ENCODE measurements at regions not wholly inside any gene's neighbourhood (a gene's known extent, or its start where the extent isn't known, plus 50 kb on each side); places are given as distances from the start of the nearest gene placed in this dataset.

DNA sequence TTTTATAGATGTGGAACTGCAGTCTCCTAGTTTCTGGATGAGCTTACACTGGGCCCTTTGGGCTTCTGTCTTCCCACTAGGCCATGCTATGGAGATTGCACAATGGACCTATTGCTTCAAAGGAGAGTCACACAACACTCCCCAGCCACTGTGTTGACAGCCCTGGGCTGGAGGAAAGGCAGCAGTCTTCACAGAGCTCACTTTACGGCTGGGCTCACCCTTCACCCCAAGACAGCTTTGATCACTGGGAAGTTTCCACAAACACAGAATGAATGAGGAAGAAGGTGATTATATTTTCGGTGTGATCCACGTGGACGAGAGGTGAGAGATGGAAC lies 92.7 kb upstream of the GDF10 start:
- H3K27me3 ChIP-seq: no peaks in the 10 kb centered on the region
- no peak overlapping the region for H3K4me3 ChIP-seq (ENCODE audit: low read depth in 1 of 2, low read length in 1 of 2)
- TF ChIP-seq CTCF (IDR thresholded peaks at IDR 0.05): no peak
- H3K36me3 ChIP-seq: no peaks in the 10 kb centered on the region
- H3K9me3 ChIP-seq: no peaks in the 10 kb centered on the region
- no peak overlapping the region for H3K27ac ChIP-seq
- peaks cover 9 to 12% of the 10 kb centered on the region in 2 experiments for H3K4me1 ChIP-seq (ENCODE audit: control insufficient read depth in 1 of 2, insufficient read depth in 1 of 2, low read depth in 1 of 2, low read length in 1 of 2)

GRCh38 chr10:47207894-47208469 lies 92.0 kb upstream of the GDF10 start:
- Histone ChIP-seq H3K27me3 (no peaks in the 10 kb centered on the region), H3K9me3 (no peaks in the 10 kb centered on the region), H3K4me1 (ENCODE audit: control insufficient read depth in 1 of 2, insufficient read depth in 1 of 2, low read depth in 1 of 2, low read length in 1 of 2) (peaks cover 9 to 12% of the 10 kb centered on the region in 2 experiments), H3K36me3 (no peaks in the 10 kb centered on the region), H3K27ac (no peak overlapping the region), H3K4me3 (ENCODE audit: low read depth in 1 of 2, low read length in 1 of 2) (no peak overlapping the region)
- no peak for TF ChIP-seq CTCF (IDR thresholded peaks at IDR 0.05)

- TF ChIP-seq CTCF (IDR thresholded peaks at IDR 0.05): no peak
- Histone ChIP-seq H3K27me3 (no peaks in the 10 kb centered on the region), H3K4me1 (ENCODE audit: control insufficient read depth in 1 of 2, insufficient read depth in 1 of 2, low read depth in 1 of 2, low read length in 1 of 2) (peaks cover 9 to 12% of the 10 kb centered on the region in 2 experiments), H3K9me3 (no peaks in the 10 kb centered on the region), H3K27ac (no peak overlapping the region), H3K36me3 (no peaks in the 10 kb centered on the region), H3K4me3 (ENCODE audit: low read depth in 1 of 2, low read length in 1 of 2) (no peak overlapping the region)
Measured at GRCh38 chr10:47209466-47209865, 90.5 kb upstream of the GDF10 start.

- H3K27me3 ChIP-seq: no peaks in the 10 kb centered on the region
- H3K9me3 ChIP-seq: no peaks in the 10 kb centered on the region
- H3K27ac ChIP-seq: no peak overlapping the region
- H3K4me3 ChIP-seq (ENCODE audit: low read depth in 1 of 2, low read length in 1 of 2): no peak overlapping the region
- no peaks in the 10 kb centered on the region for H3K4me1 ChIP-seq (ENCODE audit: control insufficient read depth in 1 of 2, insufficient read depth in 1 of 2, low read depth in 1 of 2, low read length in 1 of 2)
- H3K36me3 ChIP-seq: no peaks in the 10 kb centered on the region
- no peak for TF ChIP-seq CTCF (IDR thresholded peaks at IDR 0.05)
Measured at GRCh38 chr10:47214520-47214919, 85.5 kb upstream of the GDF10 start.

GRCh38 chr10:47217113-47217512 lies 82.9 kb upstream of the GDF10 start:
- H3K9me3 ChIP-seq: no peaks in the 10 kb centered on the region
- H3K4me1 ChIP-seq (ENCODE audit: control insufficient read depth in 1 of 2, insufficient read depth in 1 of 2, low read depth in 1 of 2, low read length in 1 of 2): no peaks in the 10 kb centered on the region
- no peak overlapping the region for H3K27ac ChIP-seq
- H3K27me3 ChIP-seq: no peaks in the 10 kb centered on the region
- H3K36me3 ChIP-seq: no peaks in the 10 kb centered on the region
- H3K4me3 ChIP-seq (ENCODE audit: low read depth in 1 of 2, low read length in 1 of 2): no peak overlapping the region
- no peak for TF ChIP-seq CTCF (IDR thresholded peaks at IDR 0.05)

- Histone ChIP-seq H3K4me1 (ENCODE audit: control insufficient read depth in 1 of 2, insufficient read depth in 1 of 2, low read depth in 1 of 2, low read length in 1 of 2) (no peaks in the 10 kb centered on the region), H3K27me3 (no peaks in the 10 kb centered on the region), H3K9me3 (no peaks in the 10 kb centered on the region), H3K27ac (no peak overlapping the region), H3K36me3 (no peaks in the 10 kb centered on the region), H3K4me3 (ENCODE audit: low read depth in 1 of 2, low read length in 1 of 2) (no peak overlapping the region)
- no peak for TF ChIP-seq CTCF (IDR thresholded peaks at IDR 0.05)
Measured at GRCh38 chr10:47218803-47219202, 81.2 kb upstream of the GDF10 start.
